GM18519 (cell line): ENCODE measurements at regions not wholly inside any gene's neighbourhood (a gene's known extent, or its start where the extent isn't known, plus 50 kb on each side); places are given as distances from the start of the nearest gene placed in this dataset.

ENCODE experiments used
- ATAC-seq: cut with Tn5 transposase; IDR thresholded peaks from one replicate; pipeline ENCODE4 v1.9.1; 2021; ENCODE audit warnings: mild to moderate bottlenecking, moderate library complexity; ENCODE audit not compliant: unreplicated experiment, low FRiP score

DNA sequence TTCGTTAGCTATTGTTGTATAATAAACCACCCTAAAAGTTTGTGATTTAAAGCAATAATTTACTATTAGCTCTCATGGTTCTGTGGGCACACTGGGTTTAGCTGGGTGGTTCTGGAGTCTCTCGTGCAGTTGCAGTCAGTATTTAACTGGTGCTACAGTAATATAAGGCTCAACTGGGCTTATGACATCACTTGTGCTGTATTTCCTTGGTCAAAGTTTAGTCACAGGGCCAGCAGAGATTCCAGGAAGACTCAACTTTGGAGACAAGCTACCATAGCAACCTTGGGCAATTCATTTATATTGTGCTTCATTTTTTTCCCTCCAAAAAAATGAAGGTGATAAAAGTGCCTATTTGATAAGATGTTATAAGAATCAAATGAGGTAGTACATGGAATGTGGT lies 204.2 kb upstream of the GUCY1A2 start:
- no peak for ATAC-seq

DNA sequence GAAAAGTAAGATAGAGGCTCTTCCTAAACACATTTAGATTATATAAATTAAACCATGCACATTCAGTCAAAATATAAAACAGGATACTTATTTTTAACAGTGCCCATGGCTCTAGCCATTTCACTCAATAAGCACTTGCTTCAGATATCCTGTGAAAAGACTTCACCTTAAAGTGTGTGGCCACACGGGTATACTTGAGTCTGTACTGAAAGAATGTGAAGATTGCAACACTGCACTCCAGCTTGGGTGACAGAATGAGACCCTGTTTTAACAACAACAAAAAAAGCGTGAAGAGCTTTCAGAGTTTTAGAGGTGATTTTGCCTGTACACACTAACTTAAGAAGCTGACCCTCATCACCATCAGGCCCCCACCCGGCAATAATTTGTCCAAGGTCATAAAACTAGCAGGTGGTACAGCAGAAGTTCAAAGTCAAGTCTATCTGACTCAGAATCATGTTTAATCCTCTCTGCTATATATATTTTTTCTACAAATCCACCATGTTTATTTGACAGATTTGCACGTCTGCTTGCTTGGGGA lies 203.5 kb upstream of the GUCY1A2 start:
- no peak for ATAC-seq

DNA sequence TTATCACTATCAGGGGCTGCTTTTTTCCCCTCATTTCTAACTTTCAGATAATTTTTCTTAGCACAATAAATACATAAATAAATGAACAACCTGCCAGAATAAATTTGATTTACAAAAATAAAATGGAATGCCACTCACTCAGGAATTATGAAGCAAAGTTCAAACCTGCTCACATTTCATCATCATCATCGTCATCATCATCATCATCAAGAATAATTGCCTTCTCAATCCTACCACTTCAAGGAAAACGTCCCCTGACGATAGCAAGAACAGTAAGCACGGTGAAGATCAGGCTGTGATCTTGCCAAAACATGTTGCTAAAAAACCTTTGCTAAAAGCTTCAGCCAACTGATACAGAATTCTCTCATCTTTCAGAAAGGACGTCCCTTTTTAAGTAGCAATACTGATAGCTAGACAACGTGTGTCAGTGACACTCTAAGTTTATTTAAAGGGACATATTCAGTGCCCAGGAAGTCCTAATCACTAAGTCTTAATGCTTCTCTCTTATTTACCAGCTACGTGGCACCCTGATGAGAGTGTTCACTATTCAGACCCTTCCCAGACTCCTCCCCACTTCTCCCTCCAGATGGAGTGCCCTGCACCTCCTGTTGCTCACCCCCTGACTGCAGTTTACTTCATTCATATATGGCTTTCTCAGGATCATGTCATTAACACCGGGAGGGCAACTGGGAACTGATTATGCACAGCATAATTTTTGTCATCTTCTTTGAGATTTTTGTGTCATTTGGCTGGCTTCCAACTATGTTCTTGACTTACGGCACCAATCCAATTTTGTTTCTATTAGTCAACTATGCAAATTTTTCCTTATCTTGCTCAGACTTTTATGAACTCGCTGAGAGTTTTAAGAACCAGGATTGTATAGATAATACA lies 200.1 kb upstream of the GUCY1A2 start:
- no peak for ATAC-seq

DNA sequence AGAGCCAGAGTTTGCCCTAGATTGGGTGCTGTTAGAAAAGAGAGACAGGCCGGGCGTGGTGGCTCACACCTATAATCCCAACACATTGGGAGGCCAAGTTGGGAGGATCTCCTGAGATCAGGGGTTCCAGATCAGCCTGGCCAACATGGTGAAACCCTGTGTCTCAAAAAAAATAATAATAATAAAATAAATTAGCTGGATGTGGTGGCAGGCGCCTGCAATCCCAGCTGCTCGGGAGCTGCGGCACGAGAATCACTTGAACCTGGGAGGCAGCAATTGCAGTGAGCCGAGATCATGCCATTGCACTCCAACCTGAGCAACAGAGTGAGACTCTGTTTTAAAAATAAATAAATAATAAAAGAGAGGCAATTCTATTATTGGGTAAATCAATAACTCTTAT lies 199.2 kb upstream of the GUCY1A2 start:
- no peak for ATAC-seq

DNA sequence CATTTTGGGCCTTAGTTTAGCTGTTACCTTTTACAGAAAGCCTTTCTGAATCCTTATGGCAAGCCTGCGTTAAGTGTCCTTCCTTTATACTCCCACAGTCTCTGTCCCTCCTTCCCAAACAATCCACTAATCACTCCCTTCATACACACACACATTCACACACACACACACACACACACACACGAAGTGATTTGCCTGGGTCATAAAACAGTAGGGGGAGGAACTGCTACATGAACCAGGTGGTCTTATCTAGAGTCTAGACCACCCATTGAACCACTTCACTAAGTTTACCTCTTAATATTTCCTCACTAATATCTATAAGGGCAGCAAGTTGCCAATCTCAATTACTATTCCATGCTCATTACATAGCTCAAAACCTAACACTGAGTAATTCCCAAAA lies 196.7 kb upstream of the GUCY1A2 start:
- ATAC-seq = no peak

DNA sequence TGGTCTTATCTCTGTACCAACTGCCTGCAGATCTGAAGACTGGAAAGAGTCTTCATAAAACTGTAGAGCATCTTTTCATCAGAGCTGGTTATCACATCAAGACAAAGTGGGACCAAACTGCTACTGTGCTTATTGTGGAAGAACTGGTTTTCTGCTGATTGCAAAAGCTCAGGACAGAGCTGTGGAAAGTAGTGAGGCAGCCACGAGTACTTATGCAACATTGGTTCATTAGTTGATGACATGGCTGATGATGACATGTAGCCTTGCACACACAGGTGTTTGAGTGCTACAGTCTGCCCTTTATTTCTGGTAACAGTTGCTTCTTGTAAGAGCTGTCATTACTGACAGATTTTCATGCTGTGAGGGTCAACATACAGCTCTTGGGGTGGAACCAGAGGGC lies 185.4 kb upstream of the GUCY1A2 start:
- no peak for ATAC-seq

DNA sequence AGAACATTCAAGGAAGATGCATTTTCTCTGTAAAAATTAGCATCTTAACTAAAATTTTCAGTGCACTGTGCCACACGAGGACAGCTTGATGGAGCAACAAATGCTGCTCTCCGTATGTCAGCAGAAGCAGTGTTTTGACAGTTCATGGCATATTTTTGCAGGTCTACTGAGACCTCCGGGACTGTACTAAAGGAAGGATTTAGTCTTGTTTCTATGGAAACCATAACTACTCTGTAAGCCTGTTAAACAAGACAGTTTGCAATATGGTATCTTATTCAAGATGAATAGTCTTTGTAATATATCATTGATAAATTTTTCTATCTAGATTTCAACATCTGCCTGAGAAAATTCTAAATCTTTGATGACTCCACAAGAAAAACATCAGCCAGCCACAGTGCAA lies 184.0 kb upstream of the GUCY1A2 start:
- no peak for ATAC-seq

DNA sequence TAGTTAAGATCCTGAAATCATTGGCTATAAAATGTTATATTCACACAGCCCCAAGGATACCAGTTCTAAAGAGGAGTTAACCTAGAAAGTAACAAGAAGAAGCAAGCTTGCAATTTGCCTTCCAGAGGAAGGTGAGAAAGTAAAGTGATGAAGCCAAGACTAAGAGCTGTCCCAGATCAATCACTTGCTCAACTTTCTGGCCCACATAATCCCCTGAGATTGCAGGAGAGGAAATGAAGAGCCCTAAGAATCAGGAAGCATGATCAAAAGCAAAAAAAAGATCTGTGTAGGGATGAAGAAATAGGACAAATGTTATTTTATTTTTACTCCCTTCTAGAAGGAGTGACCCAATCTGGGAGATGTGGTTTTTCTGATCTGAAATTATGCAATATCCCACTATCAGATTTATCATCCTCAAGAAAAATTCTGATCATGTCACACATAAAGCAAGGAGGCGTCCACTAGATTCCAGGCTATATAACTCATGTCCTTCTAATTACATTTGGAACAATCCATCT lies 180.3 kb upstream of the GUCY1A2 start:
- no peak for ATAC-seq

DNA sequence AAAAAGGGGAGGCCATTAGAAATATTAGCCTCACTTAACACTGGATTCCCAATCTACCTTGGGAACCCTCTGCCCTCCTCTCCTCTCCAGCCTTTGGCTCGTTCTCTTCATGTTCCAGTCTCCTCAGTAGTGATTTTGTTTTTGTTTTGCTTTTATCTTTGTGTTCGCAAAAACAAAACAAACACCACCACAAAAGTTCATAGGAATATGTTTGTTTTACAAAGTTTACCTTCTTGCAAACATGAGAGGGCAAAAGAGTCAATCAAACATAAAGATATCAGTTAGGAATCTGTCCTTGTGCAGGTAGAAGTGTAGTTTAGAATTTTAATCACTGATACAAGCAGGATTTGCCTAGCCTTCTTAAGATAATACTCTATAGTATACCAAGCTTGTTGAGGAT lies 179.7 kb upstream of the GUCY1A2 start:
- no peak for ATAC-seq

DNA sequence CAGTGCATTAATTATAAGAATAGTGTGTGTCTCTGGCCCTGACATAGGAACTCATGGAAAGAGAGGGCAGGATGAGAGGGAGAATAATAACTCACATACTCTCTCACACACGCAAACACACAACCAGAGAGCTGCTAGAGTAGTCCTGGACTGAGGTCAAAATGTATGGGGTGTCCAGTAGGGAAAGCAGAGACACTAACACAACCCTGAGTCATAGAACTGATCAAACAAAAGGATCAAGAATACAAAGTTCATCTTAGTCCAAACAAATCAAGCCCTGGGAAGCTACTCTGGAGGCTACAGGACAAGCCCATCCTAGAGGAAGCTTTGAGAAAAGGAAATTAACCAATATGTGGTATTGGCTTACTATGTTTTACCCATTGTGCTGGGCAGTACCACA lies 178.5 kb upstream of the GUCY1A2 start:
- no peak for ATAC-seq

DNA sequence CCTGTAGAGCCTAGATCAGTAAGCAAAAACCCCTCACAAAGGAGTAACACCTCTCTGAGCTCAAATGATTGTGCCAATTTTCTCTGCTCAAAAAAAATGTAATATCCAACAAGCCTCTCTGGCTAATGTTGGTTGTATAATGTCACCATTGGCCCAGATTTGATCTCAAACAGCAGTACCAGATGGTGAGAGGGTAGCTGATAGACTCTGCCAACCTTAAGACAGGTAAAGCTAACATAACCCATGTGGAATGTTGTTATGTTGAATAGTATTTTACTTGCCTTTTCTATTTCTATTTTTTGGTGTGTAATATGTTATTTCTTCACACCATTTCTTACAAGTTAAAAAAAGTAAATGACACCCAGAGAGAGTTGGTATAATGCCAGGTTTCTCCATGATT lies 166.7 kb upstream of the GUCY1A2 start:
- ATAC-seq = no peak

DNA sequence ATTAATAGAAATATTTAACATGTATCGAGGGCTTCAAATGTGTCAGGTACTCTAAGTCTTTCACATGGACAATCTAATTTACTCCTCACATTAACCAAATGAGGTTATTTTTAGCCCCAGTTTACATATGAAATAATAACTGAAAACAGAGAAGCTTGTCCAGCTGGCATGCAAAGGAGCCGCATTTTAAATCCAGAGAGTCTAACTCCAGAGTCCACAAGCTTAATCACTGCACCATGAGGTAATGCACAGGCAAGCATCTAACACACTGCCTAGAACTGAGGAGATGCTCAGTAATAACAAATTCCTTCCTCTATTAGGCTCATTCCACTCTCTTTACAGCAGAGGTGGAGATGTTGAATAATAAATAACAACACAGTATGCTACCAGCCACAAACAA lies 165.7 kb upstream of the GUCY1A2 start:
- no peak for ATAC-seq

DNA sequence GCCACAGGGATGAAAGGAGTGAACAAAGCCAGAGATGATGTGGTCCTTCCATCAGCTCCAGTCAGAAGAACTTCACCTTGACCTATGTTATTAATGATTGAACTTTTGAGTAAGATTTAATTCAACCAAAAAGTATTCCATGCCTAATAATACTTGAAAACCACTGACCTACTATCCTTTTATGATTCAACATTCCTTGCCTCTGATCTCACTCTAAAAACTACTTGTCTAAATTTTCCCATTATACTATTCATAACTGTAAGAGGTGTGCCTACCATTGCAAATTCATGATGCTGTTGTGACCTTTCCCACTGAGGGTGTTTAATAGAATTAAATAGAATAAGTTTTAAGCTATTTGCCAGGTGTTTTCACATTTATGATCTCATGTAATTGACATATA lies 164.7 kb upstream of the GUCY1A2 start:
- no peak for ATAC-seq

DNA sequence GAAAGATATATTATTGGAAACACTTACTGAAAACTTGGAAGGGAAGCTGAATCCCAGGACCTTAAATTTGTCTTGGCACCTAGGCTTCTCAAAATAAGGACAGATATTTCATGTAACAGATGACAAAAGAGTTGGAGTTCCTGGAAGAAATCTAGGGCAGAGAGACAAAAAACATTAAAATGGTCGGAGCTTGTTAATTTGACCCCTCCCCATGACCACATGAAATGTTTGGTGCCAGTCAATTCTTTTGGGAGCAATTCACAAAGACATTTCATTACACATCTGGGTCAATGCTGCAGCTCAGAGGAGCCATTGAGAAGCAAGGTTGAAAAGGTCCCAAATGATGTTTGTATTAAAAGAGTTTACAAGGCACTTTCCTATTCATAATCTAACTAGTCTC lies 162.0 kb upstream of the GUCY1A2 start:
- no peak for ATAC-seq

DNA sequence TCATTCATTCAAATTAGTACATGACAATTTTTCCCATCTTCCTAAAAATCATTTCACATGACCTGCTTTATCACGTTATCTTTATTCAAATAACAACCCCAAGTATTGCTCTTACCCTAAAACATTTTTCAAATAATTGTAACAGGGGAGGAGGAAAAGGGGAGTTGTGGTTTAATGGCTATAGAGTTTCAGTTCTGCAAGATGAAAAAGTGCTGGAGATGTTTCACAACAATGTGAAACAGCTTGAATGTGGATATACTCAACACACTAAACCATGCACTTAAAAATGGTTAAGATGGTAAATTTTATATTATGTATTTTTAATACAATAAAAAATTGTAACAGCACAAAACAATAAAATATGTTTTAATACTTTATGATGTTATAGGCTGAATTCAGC lies 161.6 kb upstream of the GUCY1A2 start:
- ATAC-seq = no peak

DNA sequence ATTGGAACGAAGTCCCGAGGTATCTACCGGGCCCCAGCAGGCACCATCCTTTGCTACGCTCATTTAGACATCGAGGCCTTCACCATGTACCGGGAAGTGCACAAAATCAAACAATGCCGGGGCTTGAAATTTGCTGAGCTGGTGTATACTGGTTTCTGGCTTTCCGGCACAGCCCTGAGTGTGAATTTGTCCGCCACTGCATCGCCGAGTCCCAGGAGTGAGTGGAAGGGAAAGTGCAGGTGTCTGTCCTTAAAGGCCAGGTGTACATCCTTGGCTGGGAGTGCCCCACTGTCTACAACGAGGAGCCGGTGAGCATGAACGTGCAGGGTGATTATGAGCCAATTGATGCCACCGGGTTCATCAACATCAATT lies 158.8 kb upstream of the GUCY1A2 start:
- ATAC-seq = no peak

DNA sequence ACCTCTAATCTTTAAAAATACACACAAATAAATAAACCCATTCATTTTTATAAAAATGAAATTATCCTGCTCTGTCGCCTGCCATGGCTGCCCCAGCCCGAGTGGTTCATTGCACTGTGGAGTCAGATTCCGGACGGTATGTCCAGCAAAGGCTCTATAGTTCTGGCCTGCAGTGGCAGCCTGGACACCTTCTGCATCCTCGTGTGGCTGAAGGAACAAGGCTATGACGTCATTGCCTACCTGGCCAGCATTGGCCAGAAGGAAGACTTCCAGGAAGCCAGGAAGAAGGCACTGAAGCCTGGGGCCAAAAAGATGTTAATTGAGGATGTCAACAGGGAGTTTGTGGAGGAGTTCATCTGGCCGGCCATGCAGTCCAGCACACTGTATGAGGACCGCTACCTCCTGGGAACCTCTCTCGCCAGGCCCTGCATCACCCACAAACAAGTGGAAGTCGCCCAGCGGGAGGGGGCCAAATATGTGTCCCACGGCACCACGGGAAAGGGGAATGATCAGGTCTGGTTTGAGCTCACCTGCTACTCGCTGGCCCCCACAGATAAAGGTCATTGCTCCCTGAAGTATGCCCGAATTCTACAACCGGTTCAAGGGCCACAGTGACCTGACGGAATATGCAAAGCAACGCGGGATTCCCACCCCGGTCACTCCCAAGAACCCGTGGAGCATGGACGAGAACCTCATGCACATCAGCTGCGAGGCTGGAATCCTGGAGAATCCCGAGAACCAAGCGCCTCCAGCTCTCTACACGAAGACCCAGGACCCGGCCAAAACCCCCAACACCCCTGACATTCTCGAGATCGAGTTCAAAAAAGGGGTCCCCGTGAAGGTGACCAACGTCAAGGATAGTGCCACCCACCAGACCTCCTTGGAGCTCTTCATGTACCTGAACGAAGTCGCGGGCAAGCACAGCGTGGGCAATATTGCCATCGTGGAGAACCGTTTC lies 158.2 kb upstream of the GUCY1A2 start:
- ATAC-seq = no peak

DNA sequence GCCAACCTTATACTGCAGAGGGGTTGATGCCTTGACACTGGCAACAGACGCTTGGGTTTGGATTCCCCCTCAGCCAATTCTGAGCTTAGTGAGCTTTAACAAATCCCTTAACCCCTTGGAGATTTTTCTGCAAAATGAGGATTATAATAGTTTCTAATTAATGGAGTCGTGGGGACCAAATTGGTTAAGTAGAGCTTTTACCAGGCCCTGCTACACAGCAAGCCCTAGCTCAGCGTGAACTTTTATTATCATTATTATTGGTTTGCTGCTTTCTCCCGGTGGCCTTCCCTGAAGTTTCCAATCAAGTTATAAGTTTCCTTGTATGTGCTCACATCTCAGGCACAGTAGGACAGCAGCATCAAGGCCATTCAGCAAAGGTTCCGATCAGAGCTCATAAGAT lies 156.6 kb upstream of the GUCY1A2 start:
- ATAC-seq = no peak

DNA sequence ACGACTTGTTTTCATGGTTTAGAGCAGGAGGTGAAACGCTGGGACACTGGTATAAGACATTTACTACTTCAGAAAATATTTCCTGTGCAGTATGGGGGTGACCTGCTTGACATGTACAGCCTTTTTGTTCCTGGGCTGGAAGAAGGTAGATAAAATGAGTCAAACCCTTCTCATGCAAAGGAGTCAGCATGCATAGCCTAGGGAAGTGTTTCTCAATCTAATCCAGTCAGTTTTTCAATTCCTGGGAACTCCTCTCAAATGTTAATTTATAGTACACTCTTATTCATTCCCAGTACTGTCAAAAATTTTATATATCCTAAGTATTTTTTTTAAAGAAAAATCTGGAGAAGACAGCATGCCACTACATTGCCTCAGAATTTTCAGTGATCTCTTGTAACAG lies 154.7 kb upstream of the GUCY1A2 start:
- ATAC-seq = no peak

DNA sequence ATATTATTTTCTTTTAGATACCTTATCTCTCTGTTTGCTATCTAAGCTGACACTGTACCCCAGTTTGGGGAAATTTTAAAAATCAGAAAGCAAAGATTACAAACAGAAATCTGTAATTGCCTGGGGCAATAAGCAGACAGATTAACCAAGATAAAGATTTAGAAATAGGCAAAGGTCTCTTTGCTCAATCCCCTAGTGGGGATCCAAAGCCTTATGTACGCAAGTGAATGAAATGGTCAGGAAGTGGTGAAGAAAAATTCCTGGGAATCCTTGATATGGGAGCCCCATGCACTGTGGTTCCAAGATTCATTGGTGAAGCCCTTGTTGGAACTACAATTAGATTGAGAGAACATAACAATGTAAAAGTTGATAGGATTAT lies 139.5 kb upstream of the GUCY1A2 start:
- no peak for ATAC-seq

DNA sequence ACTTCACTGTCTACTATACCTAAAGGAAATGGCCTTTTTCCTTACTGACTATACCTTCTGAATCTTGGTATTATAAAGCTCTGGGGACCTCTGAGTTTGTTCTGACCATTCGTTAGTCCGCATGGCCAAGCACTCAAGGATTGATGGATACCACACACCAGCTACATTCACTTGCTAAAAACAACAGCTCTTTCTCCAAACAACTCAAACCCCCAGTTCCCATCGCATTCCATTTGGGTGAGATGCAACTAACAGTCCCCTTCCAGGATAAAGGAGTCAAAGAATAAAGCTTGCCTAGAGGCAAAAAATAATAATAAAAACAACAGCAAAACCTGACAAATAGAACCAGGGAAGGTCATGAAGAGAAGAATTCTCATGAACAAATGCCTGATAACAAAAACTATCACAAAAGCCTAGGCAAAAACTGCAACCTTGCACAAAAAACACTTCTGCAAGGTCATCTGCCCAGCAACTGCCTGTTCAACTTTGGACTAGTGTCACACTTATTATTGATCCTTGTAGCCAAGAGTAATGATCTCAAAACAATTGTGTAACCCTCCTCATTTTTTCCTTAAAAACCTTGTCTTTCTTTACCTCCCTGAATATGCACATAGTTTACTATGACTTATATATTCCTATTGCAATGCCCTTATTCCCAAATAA lies 139.0 kb upstream of the GUCY1A2 start:
- no peak for ATAC-seq
